Heart left ventricle (tissue), 13 donors: ENCODE measurements at regions not wholly inside any gene's neighbourhood (a gene's known extent, or its start where the extent isn't known, plus 50 kb on each side); places are given as distances from the start of the nearest gene placed in this dataset.

ENCODE experiments used
- CTCF ChIP-seq, 12 donors: fragments of 200-600 bp; sonication (generic) in 4 of 12; IDR thresholded peaks; one replicate each; pipeline versions ENCODE4 v1.5.0 to v1.8.0; 2018 to 2022; ENCODE audit warnings: antibody characterized with exemption in 12 of 12, mild to moderate bottlenecking in 5 of 12
- POLR2A ChIP-seq, 2 donors: fragments of 450-650 bp; IDR thresholded peaks; one replicate each; pipeline ENCODE4 v1.6.1; 2017; ENCODE audit warnings: antibody characterized with exemption in 2 of 2, mild to moderate bottlenecking in 2 of 2, moderate library complexity in 2 of 2
- donor health status: ischemic (EF 13 %, LVEDD 7.1; RV severe dilation, severe dysfunction).
- donor health status: DM: no; HTN: yes; CAD: no.
- donor health status: DM: no; HTN: no; CAD: no.
- donor health status: ischemic (EF 25% LVEDD 6.9; RV normal size, moderate dysfunction).
- donor health status: ischemic (EF 25% LVEDD 5.7; RV mildly dilated, moderate dysfunction).
- donor health status: ischemic (EF 35%, LVEDD 5.7; RV mildly dilated, moderate dysfunction).
- donor health status: nonischemic (EF 11% LVEDD 7.7; RV severe dilation, severe dysfunction).
- donor health status: DM: yes; HTN: yes; CAD: no.
- donor health status: PGD.
- donor health status: ischemic (EF 29% LVEDD 5.4; RV normal size, mild dysfunction).
- donor health status: nonischemic (EF 23%, LVEDD 6.1; RV moderate dilation, normal function).

DNA sequence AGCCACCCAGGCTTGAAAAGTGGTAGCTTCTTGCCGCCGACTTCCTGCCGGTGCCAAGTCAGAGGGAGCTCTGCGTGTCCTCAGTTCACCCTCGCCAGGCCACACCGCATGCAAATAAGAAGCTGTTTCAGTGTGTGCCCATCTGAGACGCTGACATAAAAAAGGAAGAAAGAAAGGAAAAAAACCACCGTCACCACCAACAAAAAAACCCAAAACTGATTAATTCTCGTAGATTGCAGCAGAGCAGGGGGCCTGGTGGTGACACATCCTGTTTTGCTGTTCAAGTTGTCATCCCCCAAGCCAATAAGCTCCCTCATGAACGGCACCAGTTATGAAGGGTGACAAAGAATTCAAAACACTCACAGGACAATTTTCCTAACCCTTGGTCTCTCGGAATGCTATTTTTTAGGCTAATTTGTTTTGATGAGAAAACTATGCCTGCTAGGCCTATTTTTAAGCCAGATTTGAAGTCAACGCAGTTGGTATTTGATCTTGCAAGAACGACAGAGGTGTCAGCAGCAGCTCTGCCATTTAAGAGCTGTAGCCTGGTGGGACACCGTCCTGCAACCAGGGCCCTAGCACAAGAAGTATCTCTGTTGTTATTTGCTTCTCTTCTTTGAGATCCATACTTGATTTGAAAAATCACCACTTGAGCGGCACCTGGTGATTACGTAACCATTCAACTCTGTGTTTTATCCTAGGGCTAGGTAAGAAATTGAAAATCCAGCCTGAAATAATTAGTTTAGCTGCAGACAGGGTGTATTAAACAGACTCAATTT lies 145.6 kb downstream of the PFKFB3 start:
- TF ChIP-seq CTCF (IDR thresholded peaks at IDR 0.05) (no peak), POLR2A (IDR thresholded peaks at IDR 0.05) (no peak)
